Transverse colon (tissue), 4 donors: ENCODE measurements at regions not wholly inside any gene's neighbourhood (a gene's known extent, or its start where the extent isn't known, plus 50 kb on each side); places are given as distances from the start of the nearest gene placed in this dataset.

Experiments
- DNase-seq: peaks from one replicate; pipeline ENCODE4 v3.0.0-alpha.2; 2019
- H3K27ac ChIP-seq, 4 donors: fragments of 200-600 bp; sonication (generic); 2 replicates each; pipeline ENCODE4 v1.5.1; 2016 to 2018; ENCODE audit warnings: inconsistent platforms in 4 of 4
- H3K27me3 ChIP-seq: fragments of 200-600 bp; sonication (generic); 2 replicates; pipeline ENCODE4 v1.5.1; 2017; ENCODE audit warnings: inconsistent platforms
- H3K36me3 ChIP-seq, 4 donors: fragments of 200-600 bp; sonication (generic); 2 replicates each; pipeline ENCODE4 v1.5.1; 2017 to 2019; ENCODE audit warnings: inconsistent platforms in 4 of 4
- H3K4me1 ChIP-seq, 4 donors: fragments of 200-600 bp; sonication (generic); 2 replicates each; pipeline ENCODE4 v1.5.1; 2017 to 2020; ENCODE audit warnings: inconsistent platforms in 4 of 4
- H3K4me3 ChIP-seq, 4 donors: fragments of 200-600 bp; sonication (generic); 1 replicate in 1 of 4; 2 replicates in 3 of 4; pipeline versions ENCODE4 v1.5.1 to v1.6.1; 2017 to 2019; ENCODE audit warnings: inconsistent platforms in 4 of 4
- H3K9me3 ChIP-seq, 2 donors: fragments of 200-600 bp; sonication (generic); 2 replicates each; pipeline ENCODE4 v1.5.1; 2017 to 2019; ENCODE audit warnings: inconsistent platforms in 2 of 2
- EP300 ChIP-seq: sonication (generic); formaldehyde crosslinking; IDR thresholded peaks from one replicate; pipeline ENCODE4 v1.6.1; 2017; ENCODE audit warnings: antibody characterized with exemption, low read depth
- POLR2A ChIP-seq: fragments of 450-650 bp; IDR thresholded peaks from one replicate; pipeline ENCODE4 v1.6.1; 2016; ENCODE audit warnings: antibody characterized with exemption, mild to moderate bottlenecking, moderate library complexity
- POLR2AphosphoS5 ChIP-seq, 3 donors: sonication (generic); formaldehyde crosslinking; IDR thresholded peaks; one replicate each; pipeline ENCODE4 v1.6.1; 2016; ENCODE audit warnings: antibody characterized with exemption in 3 of 3
- WGBS, 2 donors: methylation state at CpG; one replicate each; pipeline ENCODE4 v1.1.5; 2018; ENCODE audit warnings: low coverage in 1 of 2; 5-methylcytosine and 5-hydroxymethylcytosine counted together
- in situ Hi-C, 4 donors: fragments of 200-750 bp; cut with MboI; loops; one replicate each; pipeline versions ENCODE4 v1.15.0 to v1.15.1; 2017; ENCODE audit warnings: low sequenced_read_pairs in 3 of 4, low pct_ligation_motif_present in 1 of 4, low pct_unique_long_range_greater_than_20kb in 1 of 4
- intact Hi-C: fragments of 100-400 bp; cut with DNase I; formaldehyde crosslinking; loops from one replicate; pipeline ENCODE4 v1.15.1; 2023; ENCODE audit warnings: low total_unique reads
- TF ChIP-seq, protein P1 (sequence below), 5 experiments: fragments of 200-600 bp in 3 of 5; fragments of 450-650 bp in 2 of 5; sonication (generic) in 3 of 5; IDR thresholded peaks; 1 replicate in 2 of 5; 2 replicates in 3 of 5; pipeline ENCODE4 v1.5.1; 2016 to 2017; ENCODE audit warnings: antibody characterized with exemption in 5 of 5, inconsistent platforms in 3 of 5, mild to moderate bottlenecking in 2 of 5, moderate library complexity in 1 of 5

GRCh38 chr1:218967836-218968235 is 205.8 kb upstream of the LYPLAL1 start:
- Histone ChIP-seq H3K27me3 (no peaks in the 10 kb centered on the region), H3K36me3 (no peaks in the 10 kb centered on the region), H3K4me3 (no peak overlapping the region), H3K9me3 (no peaks in the 10 kb centered on the region), H3K4me1 (no peaks in the 10 kb centered on the region), H3K27ac (no peak overlapping the region)
- in situ Hi-C loops: no loop called here
- TF ChIP-seq, protein P1, sequence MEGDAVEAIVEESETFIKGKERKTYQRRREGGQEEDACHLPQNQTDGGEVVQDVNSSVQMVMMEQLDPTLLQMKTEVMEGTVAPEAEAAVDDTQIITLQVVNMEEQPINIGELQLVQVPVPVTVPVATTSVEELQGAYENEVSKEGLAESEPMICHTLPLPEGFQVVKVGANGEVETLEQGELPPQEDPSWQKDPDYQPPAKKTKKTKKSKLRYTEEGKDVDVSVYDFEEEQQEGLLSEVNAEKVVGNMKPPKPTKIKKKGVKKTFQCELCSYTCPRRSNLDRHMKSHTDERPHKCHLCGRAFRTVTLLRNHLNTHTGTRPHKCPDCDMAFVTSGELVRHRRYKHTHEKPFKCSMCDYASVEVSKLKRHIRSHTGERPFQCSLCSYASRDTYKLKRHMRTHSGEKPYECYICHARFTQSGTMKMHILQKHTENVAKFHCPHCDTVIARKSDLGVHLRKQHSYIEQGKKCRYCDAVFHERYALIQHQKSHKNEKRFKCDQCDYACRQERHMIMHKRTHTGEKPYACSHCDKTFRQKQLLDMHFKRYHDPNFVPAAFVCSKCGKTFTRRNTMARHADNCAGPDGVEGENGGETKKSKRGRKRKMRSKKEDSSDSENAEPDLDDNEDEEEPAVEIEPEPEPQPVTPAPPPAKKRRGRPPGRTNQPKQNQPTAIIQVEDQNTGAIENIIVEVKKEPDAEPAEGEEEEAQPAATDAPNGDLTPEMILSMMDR (IDR thresholded peaks at IDR 0.05): no peak
- no peak for TF ChIP-seq POLR2AphosphoS5 (IDR thresholded peaks at IDR 0.05)
- no peak for TF ChIP-seq EP300
- TF ChIP-seq POLR2A: no peak
- 56 to 58% methylated on average over 2 of the region's 2 CpGs for WGBS, 2 donors
- no peak for DNase-seq
- intact Hi-C loops: no loop called here

- Histone ChIP-seq H3K4me3 (no peak overlapping the region), H3K27me3 (no peaks in the 10 kb centered on the region), H3K27ac (no peak overlapping the region), H3K36me3 (no peaks in the 10 kb centered on the region), H3K9me3 (no peaks in the 10 kb centered on the region), H3K4me1 (no peaks in the 10 kb centered on the region)
- TF ChIP-seq, protein P1 (IDR thresholded peaks at IDR 0.05): no peak
- TF ChIP-seq EP300 (no peak), POLR2A (no peak), POLR2AphosphoS5 (IDR thresholded peaks at IDR 0.05) (no peak)
- 80 to 88% methylated on average over 1 of the region's 1 CpG for WGBS, 2 donors
- in situ Hi-C loops (no loop called here), intact Hi-C loops (no loop called here)
- DNase-seq: no peak
These were observed 204.7 kb upstream of the LYPLAL1 start for GRCh38 chr1:218969006-218969405.

DNA sequence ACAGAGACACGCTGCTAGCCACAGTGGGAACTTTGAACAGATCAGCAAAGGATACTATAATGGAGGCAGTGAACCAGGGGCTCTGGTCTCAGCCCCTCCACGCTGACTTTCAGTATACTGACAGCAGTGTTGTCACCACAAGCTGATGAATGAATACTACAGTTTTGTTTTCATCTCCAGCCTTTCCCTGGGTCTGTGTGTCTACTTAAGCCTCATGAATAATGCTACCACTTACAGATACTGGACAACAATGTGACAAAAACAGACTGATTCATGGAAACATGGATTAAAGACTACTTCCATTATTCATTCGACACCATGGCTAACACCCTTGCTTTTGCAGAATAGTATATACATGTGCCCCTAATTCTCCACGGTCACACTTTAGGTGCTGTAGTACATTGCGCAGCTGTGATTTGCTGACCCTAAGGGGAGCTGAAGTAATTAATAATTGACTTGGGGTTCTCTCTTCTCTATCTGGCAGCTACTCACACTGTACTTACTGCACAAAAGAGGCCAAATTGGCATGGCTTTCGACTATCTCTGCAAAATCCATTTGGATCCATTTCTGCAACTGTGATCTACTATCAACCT is 203.2 kb upstream of the LYPLAL1 start:
- no peaks in the 10 kb centered on the region for H3K27me3 ChIP-seq
- no peaks in the 10 kb centered on the region for H3K9me3 ChIP-seq
- no peaks in the 10 kb centered on the region for H3K4me1 ChIP-seq
- TF ChIP-seq, protein P1 (IDR thresholded peaks at IDR 0.05): no peak
- TF ChIP-seq EP300 (no peak), POLR2A (no peak), POLR2AphosphoS5 (IDR thresholded peaks at IDR 0.05) (no peak)
- intact Hi-C loops (no loop called here), in situ Hi-C loops (no loop called here)
- no peak for DNase-seq
- WGBS, 2 donors: 69 to 74% methylated on average over 5 to 6 of the region's 6 CpGs
- no peaks in the 10 kb centered on the region for H3K36me3 ChIP-seq
- no peak overlapping the region for H3K4me3 ChIP-seq
- no peak overlapping the region for H3K27ac ChIP-seq

DNA sequence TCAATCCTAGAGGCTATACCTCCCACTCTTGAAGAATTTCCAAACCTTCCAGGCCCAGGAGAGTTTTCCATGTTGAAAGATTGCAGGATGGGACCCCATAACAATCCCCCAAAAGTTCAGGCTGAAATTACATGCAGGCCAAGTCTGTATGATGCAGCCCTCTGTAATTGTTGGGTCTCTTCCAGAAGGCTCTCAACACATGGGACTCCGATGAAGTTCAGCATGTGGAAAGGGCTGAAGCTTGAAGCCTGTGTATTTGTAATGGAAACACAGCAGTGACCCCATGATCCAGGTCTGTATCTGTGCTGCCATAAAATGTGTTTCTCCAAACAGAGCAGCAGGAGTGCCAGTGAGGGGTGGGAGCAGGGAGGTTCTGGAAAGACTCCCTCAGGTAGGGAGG is 202.5 kb upstream of the LYPLAL1 start:
- no peak for DNase-seq
- H3K36me3 ChIP-seq: no peaks in the 10 kb centered on the region
- intact Hi-C loops: no loop called here
- no peaks in the 10 kb centered on the region for H3K9me3 ChIP-seq
- WGBS, 2 donors: 73 to 80% methylated on average over 1 of the region's 1 CpG
- H3K4me3 ChIP-seq: no peak overlapping the region
- H3K27ac ChIP-seq: no peak overlapping the region
- in situ Hi-C loops: no loop called here
- H3K27me3 ChIP-seq: no peaks in the 10 kb centered on the region
- TF ChIP-seq EP300: no peak
- TF ChIP-seq, protein P1 (IDR thresholded peaks at IDR 0.05): no peak
- TF ChIP-seq POLR2AphosphoS5 (IDR thresholded peaks at IDR 0.05): no peak
- TF ChIP-seq POLR2A: no peak
- H3K4me1 ChIP-seq: no peaks in the 10 kb centered on the region
